ENCODE measurements at regions not wholly inside any gene's neighbourhood (a gene's known extent, or its start where the extent isn't known, plus 50 kb on each side); places are given as distances from the start of the nearest gene placed in this dataset.

DNA sequence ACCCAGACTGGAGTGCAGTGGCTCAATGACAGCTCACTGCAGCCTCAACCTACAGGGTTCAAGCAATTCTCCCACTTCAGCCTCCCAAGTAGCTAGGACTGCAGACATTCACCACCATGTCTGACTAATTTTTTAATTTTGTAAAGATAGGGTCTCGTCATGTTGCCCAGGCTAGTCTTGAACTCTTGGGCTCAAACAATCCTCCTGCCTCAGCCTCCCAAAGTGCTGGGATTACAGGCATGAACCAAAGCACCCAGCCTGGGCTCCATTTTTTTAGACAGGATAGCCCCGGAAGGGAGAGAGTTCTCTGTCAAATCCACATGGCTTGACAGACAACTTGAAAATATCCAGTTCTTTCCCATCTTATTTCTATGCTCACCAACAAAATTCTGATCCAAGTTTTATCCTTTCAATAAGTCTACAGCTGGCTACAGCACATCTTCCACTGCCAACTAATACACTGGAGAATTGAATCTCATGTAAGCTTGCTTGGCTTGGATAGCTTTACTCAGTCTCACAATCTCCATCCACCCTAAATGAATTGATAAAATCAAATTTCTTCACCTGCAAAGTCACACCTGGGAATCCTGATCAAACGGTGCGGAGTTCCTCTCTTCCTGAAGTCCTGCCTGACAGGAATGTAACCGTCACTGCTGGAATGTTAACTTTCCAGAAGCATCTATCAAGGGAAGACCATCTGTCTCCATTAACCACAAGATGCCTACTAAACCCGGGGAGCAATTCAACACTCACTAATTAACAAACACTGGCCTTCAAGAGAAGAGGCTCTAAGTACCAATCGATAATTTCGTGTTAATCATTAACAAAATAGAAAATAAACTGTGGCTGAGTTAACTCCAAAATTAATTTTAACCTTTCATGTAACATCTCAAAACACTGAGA, 239.7 kb upstream of the MKLN1 start:
- TF ChIP-seq, protein P1, sequence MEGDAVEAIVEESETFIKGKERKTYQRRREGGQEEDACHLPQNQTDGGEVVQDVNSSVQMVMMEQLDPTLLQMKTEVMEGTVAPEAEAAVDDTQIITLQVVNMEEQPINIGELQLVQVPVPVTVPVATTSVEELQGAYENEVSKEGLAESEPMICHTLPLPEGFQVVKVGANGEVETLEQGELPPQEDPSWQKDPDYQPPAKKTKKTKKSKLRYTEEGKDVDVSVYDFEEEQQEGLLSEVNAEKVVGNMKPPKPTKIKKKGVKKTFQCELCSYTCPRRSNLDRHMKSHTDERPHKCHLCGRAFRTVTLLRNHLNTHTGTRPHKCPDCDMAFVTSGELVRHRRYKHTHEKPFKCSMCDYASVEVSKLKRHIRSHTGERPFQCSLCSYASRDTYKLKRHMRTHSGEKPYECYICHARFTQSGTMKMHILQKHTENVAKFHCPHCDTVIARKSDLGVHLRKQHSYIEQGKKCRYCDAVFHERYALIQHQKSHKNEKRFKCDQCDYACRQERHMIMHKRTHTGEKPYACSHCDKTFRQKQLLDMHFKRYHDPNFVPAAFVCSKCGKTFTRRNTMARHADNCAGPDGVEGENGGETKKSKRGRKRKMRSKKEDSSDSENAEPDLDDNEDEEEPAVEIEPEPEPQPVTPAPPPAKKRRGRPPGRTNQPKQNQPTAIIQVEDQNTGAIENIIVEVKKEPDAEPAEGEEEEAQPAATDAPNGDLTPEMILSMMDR (IDR thresholded peaks at IDR 0.05): no peak
- TF ChIP-seq ZFX (IDR thresholded peaks at IDR 0.05; ENCODE audit: borderline replicate concordance): no peak

Data from 22Rv1 (cell line).